Aorta (tissue), 5 donors: ENCODE measurements at regions not wholly inside any gene's neighbourhood (a gene's known extent, or its start where the extent isn't known, plus 50 kb on each side); places are given as distances from the start of the nearest gene placed in this dataset.
"Not testable (repeated sequence)": the region's sequence is repeated elsewhere in the genome, so short reads cannot be mapped to it uniquely, and the experiment has no call there.

Source experiments
- ATAC-seq: fragments of 200-7000 bp; cut with Tn5 transposase; one replicate; pipeline ENCODE4 v1.9.1; 2022; ENCODE audit warnings: moderate library complexity; ENCODE audit not compliant: low FRiP score
- DNase-seq, 2 donors: peaks; one replicate each; pipeline ENCODE4 v3.0.0-alpha.2; 2020
- H3K27ac ChIP-seq, 2 donors: one replicate each; pipeline ENCODE4 v1.5.1; 2013; ENCODE audit warnings: low read length in 2 of 2, mild to moderate bottlenecking in 2 of 2, moderate library complexity in 2 of 2, control low read depth in 1 of 2, inconsistent platforms in 1 of 2, low read depth in 1 of 2
- H3K27me3 ChIP-seq, 2 donors: one replicate each; pipeline ENCODE4 v1.6.1; 2013; ENCODE audit warnings: control low read depth in 1 of 2, low read length in 1 of 2, mild to moderate bottlenecking in 1 of 2, moderate library complexity in 1 of 2; ENCODE audit not compliant: insufficient read depth in 2 of 2, control insufficient read depth in 1 of 2
- H3K36me3 ChIP-seq, 2 donors: one replicate each; pipeline ENCODE4 v1.6.1; 2013; ENCODE audit warnings: control low read depth in 1 of 2, low read length in 1 of 2, mild to moderate bottlenecking in 1 of 2; ENCODE audit not compliant: insufficient read depth in 2 of 2, control insufficient read depth in 1 of 2
- H3K4me1 ChIP-seq, 2 donors: one replicate each; pipeline ENCODE4 v1.6.1; 2013; ENCODE audit warnings: low read length in 2 of 2, control low read depth in 1 of 2, mild to moderate bottlenecking in 1 of 2, moderate library complexity in 1 of 2; ENCODE audit not compliant: insufficient read depth in 2 of 2, control insufficient read depth in 1 of 2
- H3K4me3 ChIP-seq, 2 donors: one replicate each; pipeline ENCODE4 v1.5.1; 2013; ENCODE audit warnings: low read length in 2 of 2, control low read depth in 1 of 2, mild to moderate bottlenecking in 1 of 2
- H3K9me3 ChIP-seq: one replicate; pipeline ENCODE4 v1.6.1; 2013; ENCODE audit warnings: mild to moderate bottlenecking, low read length; ENCODE audit not compliant: control insufficient read depth
- WGBS, 2 donors: extraction: QIAGEN DNeasy Blood & Tissue Kit; methylation state at CpG; one replicate each; pipeline ENCODE4 v1.1.7; 2013; 5-methylcytosine and 5-hydroxymethylcytosine counted together
- intact Hi-C, 2 donors: fragments of 100-400 bp; cut with DNase I; formaldehyde crosslinking; loops; one replicate each; pipeline versions ENCODE4 v1.14.2 to v1.15.0; 2022
- donor health status: healthy with polysubstance abuse.
- donor health status: Bipolar disorder and iron deficiency.
- donor health status: DM: no; HTN: no; CAD: no.
- donor health status: DM: no; HTN: no; CAD: no.
- donor health status: DM: yes; HTN: yes; CAD: no.

- Histone ChIP-seq H3K27ac (no peak overlapping the region), H3K4me1 (no peaks in the 10 kb centered on the region), H3K4me3 (no peak overlapping the region), H3K36me3 (no peaks in the 10 kb centered on the region), H3K27me3 (no peaks in the 10 kb centered on the region), H3K9me3 (no peaks in the 10 kb centered on the region)
- ATAC-seq (no peak), DNase-seq (no peak)
- intact Hi-C loops = no loop called here
- 47 to 67% methylated on average over 8 of the region's 8 CpGs for WGBS, 2 donors
Measured at GRCh38 chrX:8067754-8068462, 103.2 kb downstream of the VCX2 start.

GRCh38 chrX:8052909-8053308, 118.2 kb downstream of the VCX2 start:
- no peak for DNase-seq
- H3K4me1 ChIP-seq = no peaks in the 10 kb centered on the region
- no peak for ATAC-seq
- H3K4me3 ChIP-seq = no peak overlapping the region
- no peaks in the 10 kb centered on the region for H3K36me3 ChIP-seq
- H3K27me3 ChIP-seq = no peaks in the 10 kb centered on the region
- H3K9me3 ChIP-seq = no peaks in the 10 kb centered on the region
- no peak overlapping the region for H3K27ac ChIP-seq
- 67 to 74% methylated on average over 2 of the region's 2 CpGs for WGBS, 2 donors
- intact Hi-C loops = no loop called here

- no peak overlapping the region for H3K4me3 ChIP-seq
- peak; percentile 12 for ATAC-seq
- WGBS, 2 donors = 6 to 7% methylated on average over 3 of the region's 3 CpGs
- no peak overlapping the region for H3K27ac ChIP-seq
- no peaks in the 10 kb centered on the region for H3K36me3 ChIP-seq
- no peak for DNase-seq
- no peaks in the 10 kb centered on the region for H3K4me1 ChIP-seq
- no peaks in the 10 kb centered on the region for H3K9me3 ChIP-seq
- H3K27me3 ChIP-seq = no peaks in the 10 kb centered on the region
- intact Hi-C loops = no loop called here
Measured at GRCh38 chrX:8049827-8050226, 121.2 kb downstream of the VCX2 start.

GRCh38 chrX:8048466-8048865, 121.3 kb upstream of the PNPLA4 start:
- H3K4me3 ChIP-seq = no peak overlapping the region
- no peak overlapping the region for H3K27ac ChIP-seq
- DNase-seq = no peak
- no peaks in the 10 kb centered on the region for H3K9me3 ChIP-seq
- ATAC-seq = no peak
- no peaks in the 10 kb centered on the region for H3K36me3 ChIP-seq
- WGBS, 2 donors = 63% methylated on average over 1 of the region's 1 CpG
- H3K4me1 ChIP-seq = no peaks in the 10 kb centered on the region
- intact Hi-C loops = no loop called here
- no peaks in the 10 kb centered on the region for H3K27me3 ChIP-seq

- ATAC-seq (no peak), DNase-seq (no peak)
- Histone ChIP-seq H3K4me3 (no peak overlapping the region), H3K27ac (no peak overlapping the region), H3K9me3 (no peaks in the 10 kb centered on the region), H3K36me3 (no peaks in the 10 kb centered on the region), H3K27me3 (no peaks in the 10 kb centered on the region), H3K4me1 (no peaks in the 10 kb centered on the region)
- intact Hi-C loops = no loop called here
- 4 to 6% methylated on average over 7 of the region's 7 CpGs for WGBS, 2 donors
Measured at GRCh38 chrX:8044947-8045346, 117.7 kb upstream of the PNPLA4 start.

DNA sequence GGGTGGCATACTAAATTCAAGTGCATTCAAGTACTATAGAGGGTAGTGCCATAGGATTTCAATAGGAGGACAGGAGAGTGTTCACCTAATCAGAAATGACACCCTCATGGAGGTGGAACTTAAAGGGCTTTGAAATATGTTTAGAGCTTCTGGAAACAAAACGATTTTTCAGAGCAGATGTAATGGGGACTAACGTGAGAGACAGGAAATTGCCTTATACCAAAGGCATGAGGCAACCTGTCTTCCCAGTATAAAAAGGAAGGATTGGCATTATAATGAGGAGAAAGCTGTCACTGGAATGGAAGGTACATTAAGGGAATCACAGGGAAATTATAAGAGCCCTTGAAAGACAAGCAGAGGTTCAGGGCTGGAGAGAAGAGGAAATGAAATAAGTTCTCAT, 116.3 kb upstream of the PNPLA4 start:
- no peaks in the 10 kb centered on the region for H3K9me3 ChIP-seq
- H3K4me3 ChIP-seq = no peak overlapping the region
- no peak overlapping the region for H3K27ac ChIP-seq
- H3K27me3 ChIP-seq = no peaks in the 10 kb centered on the region
- H3K4me1 ChIP-seq = no peaks in the 10 kb centered on the region
- no peak for DNase-seq
- intact Hi-C loops = no loop called here
- H3K36me3 ChIP-seq = no peaks in the 10 kb centered on the region
- 67 to 85% methylated on average over 2 of the region's 2 CpGs for WGBS, 2 donors
- no peak for ATAC-seq

DNA sequence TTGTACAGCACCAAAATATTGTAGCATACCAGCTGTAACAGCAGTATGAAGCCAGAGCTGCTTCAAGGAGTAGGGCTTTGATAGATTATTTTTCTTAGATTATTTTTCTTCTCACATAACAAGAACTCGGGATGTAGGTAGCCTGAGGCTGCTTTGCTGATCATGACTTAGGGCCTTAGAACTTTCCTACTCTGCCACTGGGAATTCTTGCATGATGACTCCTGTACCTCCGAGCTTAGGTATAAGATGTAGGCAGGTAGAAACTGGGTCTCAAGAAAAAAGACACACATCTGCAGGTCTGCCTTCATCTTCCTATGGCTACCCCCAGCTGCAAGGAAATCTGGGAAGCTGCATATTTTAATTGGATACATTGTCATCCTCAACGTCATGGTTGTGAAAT, 115.9 kb upstream of the PNPLA4 start:
- ATAC-seq = no peak

GRCh38 chrX:8042304-8042703, 115.1 kb upstream of the PNPLA4 start:
- Histone ChIP-seq H3K27me3 (no peaks in the 10 kb centered on the region), H3K27ac (no peak overlapping the region), H3K9me3 (no peaks in the 10 kb centered on the region), H3K4me3 (no peak overlapping the region), H3K36me3 (no peaks in the 10 kb centered on the region), H3K4me1 (no peaks in the 10 kb centered on the region)
- 92 to 96% methylated on average over 1 of the region's 1 CpG for WGBS, 2 donors
- intact Hi-C loops = no loop called here
- ATAC-seq = no peak
- DNase-seq = no peak

More for the DNA sequence above, 115.9 kb upstream of the PNPLA4 start:
- Histone ChIP-seq H3K9me3 (no peaks in the 10 kb centered on the region), H3K4me3 (no peak overlapping the region), H3K27me3 (no peaks in the 10 kb centered on the region), H3K4me1 (no peaks in the 10 kb centered on the region), H3K27ac (no peak overlapping the region), H3K36me3 (no peaks in the 10 kb centered on the region)
- intact Hi-C loops = no loop called here
- DNase-seq = no peak
- 76 to 86% methylated on average over 3 of the region's 3 CpGs for WGBS, 2 donors

DNA sequence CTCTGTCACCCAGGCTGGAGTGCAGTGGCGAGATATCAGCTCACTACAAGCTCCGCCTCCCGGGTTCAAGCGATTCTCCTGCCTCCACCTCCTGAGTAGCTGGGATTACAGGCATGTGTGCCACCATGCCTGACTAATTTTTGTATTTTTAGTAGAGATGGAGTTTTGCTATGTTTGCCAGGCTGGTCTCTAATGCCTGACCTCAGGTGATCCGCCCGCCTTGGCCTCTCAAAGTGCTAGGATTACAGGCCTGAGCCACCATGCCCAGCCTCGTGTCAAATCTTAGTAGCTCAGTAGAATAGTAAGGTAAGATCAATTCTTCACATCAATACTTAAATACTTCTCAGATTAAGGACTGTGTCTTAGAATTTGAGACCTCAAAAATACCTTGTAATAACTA, 112.5 kb upstream of the PNPLA4 start:
- intact Hi-C loops, H3K27ac ChIP-seq, H3K27me3 ChIP-seq, H3K9me3 ChIP-seq, H3K4me3 ChIP-seq, ATAC-seq, DNase-seq, H3K4me1 ChIP-seq, H3K36me3 ChIP-seq: not testable (repeated sequence)
- WGBS, 2 donors = 90 to 96% methylated on average over 7 of the region's 7 CpGs
